ENCODE measurements at regions not wholly inside any gene's neighbourhood (a gene's known extent, or its start where the extent isn't known, plus 50 kb on each side); places are given as distances from the start of the nearest gene placed in this dataset.
"Not testable (repeated sequence)": the region's sequence is repeated elsewhere in the genome, so short reads cannot be mapped to it uniquely, and the experiment has no call there.

DNA sequence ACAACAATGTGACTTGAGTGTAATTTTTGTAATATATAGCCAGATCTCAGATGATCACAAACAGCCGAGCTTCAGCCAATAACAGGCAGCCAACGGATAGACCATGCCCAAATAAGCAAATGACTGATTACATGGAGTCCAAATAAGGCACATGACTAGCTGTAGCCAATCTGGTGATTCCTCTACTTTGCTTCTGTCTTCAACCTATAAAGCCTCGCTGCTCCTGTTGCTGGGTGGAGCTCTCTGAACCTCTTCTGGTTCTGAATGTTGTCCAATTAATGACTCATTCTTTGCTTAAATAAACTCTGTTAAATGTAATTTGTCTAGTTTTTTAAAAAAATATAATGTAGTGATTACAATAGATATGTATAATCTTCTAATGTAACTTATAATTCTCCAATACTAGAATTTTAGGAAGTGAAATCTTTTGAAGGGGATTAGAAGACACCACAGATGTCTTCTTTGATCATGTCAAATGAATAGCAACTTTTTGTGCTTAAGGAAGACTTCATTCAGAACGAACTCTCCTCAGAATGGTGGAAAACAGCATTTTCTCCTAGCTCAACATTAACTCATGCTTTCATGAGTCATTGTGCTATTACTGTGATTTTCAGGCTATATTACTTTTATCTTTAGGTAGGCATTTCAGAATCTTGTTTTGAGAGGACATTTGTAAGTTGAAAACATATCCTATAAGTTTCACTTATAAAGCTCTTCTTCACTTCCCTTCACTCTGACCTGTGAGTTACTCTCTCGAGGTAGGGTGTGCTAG lies 857.8 kb upstream of the B3GALT2 start:
- DNase-seq, result no peak

DNA sequence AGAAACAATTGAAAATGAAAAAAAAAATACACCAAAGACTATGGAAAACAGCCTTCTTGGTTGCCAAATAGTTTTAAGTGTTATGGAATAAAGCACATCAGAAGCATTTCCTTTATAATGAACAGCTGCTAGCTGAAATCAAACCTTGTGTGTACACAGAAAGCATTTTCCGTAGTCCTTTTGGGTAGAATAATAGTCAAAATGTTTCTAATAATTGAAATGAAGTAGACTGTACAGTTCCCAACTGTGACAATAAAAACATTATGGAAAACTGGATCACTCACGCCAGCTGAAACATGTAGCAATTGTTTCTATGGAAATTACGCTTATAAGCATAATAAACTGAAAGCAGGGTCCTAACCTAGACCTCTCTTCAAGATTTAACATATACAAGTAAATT lies 856.3 kb upstream of the B3GALT2 start:
- no peak for DNase-seq

DNA sequence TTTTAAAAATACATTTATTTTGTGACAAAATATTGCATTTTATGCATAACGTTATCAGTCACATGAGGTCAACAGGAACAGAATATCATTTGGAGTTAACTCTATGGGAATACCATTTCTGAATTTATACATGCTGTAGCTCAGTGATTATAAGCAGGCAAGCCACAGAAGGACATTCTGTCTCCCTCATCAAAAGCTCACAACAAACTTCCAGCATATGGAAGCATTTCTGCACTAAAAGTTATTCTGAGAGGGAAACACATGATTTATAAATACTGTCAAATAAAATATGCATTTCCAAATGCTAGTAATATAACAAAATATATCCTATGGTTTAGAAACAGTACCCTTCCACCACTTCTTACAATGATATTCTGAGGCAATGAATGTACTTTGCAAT lies 854.1 kb upstream of the B3GALT2 start:
- no peak for DNase-seq

DNA sequence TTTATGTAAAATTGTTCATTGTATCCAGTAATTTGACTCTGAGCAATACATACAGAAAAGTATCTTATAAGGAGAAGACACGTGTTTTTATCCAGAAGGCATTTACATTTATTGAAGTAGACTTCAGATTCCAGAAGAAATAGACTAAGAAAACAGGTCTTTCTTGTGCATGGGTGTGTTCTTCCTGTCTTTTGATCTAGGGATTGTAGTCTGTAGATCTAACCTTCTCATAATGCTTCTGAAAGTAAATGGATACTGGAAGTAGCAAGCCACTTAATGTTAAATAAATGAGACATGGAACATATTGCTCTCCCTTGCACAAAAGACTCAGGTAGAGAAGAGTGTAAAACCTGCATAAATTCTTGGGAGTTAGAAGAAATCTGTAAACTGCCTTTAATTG lies 853.2 kb upstream of the B3GALT2 start:
- DNase-seq, result no peak

DNA sequence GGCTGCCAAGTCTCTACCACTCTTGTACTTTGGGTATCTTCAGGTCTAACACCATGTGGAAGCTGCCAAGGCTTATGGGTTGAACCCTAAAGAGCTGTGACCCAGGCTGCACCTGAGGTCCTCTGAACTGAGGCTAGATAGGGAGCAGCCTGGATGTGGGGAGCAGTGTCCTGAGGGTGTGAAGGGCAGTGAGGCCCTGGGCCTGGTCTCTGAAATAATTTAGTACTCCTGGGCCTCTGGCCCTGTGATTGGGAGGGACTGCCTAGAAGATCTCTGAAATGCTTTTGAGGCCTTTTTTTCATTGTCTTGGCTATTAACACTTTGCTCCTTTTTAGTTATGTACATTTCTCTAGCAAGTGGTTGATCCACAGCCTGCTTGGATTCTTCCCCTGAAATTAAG lies 847.2 kb upstream of the B3GALT2 start:
- DNase-seq, result no peak

DNA sequence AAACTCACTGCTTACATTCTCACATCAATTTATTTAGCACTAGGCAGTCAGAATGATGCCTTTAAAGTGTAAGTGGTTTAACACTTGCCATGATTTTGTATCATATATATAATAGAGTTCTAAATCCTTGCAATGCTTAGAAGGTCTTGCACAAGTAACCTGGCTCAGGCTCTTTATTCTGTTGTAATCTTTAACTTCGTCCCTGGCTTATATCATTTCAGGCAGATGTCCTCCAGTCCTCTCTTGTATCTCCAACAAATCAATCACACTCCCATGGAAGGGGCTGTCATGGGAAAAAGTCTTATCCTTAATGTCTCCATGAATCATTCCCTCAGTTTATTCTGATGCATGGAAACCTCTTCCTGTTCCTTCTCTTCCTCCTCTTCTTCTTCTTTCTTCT lies 841.6 kb upstream of the B3GALT2 start:
- no peak for DNase-seq

DNA sequence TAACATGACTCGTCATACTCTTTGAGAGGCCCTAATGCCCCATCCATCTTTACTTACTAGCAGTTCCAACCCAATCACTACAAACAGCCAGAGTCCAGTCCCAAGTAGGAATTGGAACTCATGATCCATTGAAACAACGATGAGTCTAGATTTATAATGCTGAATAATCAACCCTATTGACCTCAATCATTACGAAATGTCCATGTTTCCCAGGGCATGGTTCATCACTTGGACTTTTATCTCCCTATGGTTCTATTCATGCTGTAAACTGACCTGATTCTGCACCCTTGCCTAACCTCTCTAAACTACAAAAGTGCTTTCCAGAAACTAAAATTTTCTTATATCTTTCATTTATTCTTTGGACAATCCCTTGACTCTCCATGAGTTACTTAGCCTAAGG lies 840.0 kb upstream of the B3GALT2 start:
- no peak for DNase-seq

DNA sequence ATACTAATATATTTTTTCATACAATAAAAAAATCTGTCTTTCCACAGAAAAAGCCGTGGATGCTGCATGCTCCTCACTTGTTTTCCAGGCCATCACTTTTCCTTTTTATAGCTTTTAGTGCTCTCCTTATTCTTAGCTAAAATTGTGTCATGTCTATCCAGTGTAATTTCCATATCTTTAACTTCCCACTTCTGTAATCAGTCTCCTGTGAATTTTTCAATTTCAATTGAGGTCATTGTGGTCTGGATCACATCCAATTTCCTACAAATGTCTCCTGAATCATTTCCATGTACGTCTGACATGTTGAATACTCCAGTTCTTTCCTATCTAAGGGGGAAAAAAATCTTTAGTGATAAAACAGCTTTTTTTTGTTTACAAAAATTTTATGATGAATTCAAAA lies 838.2 kb upstream of the B3GALT2 start:
- DNase-seq, result no peak

DNA sequence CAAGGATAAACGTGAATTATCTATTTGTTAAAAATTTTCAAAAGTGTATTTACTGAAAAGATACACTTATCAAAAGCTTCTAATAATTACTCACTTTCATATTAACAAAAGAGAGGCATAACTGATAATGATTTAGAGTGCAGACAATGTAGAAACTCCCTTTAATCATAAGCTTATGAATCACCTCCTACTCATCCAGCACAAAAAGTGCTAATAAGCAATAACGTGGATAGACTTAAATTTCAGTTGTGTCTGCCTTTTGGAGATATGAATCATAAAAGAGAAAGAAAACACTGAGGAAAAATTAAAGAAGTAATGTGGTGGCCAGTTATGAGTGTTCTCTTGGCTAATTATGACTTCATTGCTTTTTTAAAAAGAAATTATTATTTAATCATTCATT lies 827.6 kb upstream of the B3GALT2 start:
- no peak for DNase-seq

DNA sequence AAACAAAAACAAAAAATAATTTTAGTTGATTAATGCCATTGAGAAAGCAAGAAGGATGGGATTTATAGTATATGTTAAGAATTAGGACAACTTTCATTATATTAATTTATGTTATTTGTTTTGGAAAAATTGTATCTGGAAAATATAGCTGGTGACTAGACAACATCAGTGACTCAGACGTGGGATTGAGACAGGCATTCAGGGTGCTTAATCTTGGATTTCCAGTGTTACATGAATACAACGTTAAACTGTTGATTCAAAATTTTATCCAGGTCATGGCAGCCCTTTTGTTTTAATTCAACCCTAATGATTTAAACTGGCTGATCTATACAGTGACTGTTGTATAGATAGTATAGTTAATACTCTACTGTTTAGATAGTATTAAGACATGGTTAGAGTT lies 827.1 kb upstream of the B3GALT2 start:
- DNase-seq, result no peak

DNA sequence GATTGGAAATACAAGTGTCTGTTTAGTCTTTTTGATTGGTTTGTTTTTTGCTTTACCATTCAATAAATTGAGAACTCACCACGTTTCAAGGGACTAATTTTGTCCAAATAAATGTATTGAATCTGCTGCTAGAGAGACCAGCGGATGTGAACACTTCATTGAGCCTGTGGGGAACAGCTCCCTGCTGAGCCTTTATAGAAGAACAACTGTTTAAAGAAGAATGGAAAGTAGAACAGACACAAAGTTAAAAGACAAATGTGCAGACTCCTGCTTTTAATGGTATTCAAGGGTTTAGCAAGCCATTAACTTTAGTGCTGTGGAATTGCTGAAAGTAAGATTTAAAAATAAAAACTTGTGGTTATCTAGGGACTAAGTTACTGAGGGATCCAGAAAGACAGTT lies 817.7 kb upstream of the B3GALT2 start:
- no peak for DNase-seq

DNA sequence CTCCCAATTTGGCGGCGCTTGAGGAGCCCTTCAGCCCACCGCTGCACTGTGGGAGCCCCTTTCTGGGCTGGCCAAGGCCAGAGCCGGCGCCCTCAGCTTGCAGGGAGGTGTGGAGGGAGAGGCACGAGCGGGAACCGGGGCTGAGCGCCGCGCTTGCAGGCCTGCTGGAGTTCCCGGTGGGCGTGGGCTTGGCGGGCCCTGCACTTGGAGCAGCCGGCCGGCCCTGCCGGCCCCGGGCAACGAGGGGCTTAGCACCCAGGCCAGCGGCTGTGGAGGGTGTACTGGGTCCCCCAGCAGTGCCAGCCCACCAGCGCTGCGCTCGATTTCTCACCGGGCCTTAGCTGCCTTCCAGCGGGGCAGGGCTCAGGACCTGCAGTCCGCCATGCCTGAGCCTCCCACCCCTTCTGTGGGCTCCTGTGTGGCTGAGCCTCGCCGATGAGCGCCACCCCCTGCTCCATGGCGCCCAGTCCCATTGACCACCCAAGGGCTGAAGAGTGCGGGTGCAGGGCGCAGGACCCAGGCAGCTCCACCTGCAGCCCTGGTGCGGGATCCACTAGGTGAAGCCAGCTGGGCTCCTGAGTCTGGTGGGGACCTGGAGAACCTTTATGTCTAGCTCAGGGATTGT lies 815.4 kb upstream of the B3GALT2 start:
- not testable (repeated sequence) for DNase-seq

DNA sequence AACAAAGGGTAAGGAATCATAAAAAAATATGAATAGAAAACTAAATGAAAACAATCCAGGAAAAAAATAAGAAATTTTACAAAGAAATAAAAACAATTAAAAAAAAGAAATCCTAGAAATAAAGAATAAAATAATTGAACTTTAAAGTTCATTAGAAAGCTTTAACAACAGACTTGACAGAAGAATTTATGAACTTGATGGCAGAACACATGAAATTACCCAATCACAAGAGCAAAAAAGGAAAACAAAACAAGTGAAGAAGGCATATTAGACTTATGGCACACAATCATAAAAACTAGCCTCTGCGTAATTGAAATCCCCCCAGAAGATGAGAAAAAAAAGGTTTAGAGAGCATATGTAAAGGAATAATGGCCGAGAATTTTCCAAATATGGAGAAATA lies 802.5 kb upstream of the B3GALT2 start:
- no peak for DNase-seq

DNA sequence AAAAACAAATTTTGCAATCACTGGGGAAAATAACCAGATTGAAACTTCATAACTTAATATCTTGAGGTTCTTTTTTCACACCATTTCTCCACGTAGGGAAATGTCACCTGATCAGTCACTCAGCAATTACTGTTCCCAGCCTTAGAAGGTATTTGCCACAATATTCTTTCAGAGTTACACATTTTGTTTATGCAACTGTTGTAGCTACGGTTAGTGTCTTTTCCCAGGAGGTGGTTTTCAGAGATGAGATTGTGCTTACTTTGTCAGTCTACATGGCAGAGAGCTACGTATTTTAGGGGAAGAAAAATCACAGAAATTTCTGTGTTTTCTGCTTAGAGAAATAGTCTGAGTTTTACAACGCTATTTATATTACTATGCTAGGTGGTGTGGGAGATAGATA lies 792.8 kb upstream of the B3GALT2 start:
- DNase-seq, result no peak

DNA sequence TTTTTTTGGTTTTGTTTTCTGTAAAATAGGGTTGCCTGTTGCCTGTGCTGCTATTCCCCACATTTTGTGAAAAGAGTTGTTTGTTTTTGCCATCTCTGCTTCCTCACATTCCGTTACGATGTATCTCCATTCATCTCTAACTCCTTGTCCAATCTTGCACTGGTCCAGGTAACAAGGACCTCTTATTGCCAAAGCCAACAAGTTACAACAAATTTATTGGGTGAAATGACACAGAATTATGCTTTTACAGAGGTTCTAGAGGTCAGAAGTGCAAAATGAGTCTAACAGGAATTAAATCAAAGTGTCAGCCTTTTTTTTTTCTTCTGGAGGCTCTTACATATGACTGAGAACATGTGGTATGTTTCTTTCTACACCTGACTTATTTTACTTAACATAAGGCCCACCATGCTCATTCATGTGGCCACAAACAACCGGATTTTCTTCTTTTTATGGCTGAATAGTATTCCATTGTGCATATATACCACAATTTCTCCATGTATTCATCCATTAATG lies 787.9 kb upstream of the B3GALT2 start:
- DNase-seq, result no peak

DNA sequence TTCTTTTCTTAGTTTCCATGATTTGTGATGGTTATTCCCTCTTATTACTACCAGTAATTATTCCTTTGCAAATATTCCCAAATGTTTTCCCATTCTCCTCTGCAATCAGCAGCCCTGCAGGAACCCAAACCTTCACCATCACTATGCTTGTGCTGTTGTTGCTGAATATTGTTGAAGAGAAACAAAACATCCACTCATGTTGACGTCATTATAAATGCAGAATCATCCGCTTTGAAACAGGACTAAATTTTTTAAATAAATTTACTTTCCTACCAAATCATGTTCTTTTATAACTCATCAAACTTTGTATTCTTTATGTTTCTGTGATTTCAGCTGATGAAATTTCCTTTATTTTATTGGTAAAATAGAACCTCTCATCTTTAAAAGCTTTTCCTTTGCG lies 787.0 kb upstream of the B3GALT2 start:
- no peak for DNase-seq

DNA sequence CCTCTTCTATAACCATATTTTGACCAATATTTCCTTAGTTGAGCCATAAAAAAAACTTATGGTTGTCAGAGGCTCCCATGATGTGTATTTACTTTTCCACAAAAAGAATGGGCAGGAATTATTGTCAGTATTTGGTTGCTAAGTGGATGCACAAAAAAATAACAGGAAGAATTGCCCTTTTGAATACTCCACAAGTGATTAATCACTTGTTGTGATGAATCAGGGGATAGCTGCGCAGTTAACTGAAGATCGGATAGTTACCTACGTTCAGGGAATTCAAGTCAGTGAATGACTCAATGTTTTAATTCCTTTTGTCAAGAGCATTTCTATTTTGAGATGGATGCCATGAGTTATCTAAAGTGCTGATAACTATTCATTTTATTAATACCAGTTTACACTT lies 785.2 kb upstream of the B3GALT2 start:
- DNase-seq, result no peak

DNA sequence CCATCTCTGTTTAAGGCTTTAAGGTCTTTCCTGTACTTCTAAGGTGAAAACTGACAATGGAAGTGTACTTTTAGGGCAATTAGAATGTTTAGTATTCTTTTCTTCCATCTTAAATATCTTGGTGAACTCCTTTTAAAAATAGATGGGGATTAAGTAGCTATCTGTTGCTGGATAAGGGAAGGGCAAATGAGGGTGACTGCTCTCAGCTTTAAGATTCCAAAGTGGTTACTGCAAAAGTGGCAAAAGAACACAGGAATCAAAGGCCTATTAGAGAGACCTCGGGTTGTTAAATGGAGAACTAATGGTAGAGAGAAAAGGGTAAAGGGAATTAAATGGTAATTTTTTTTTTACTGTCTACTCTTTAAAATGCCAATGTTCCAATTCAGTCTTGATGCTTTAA lies 774.1 kb upstream of the B3GALT2 start:
- no peak for DNase-seq

DNA sequence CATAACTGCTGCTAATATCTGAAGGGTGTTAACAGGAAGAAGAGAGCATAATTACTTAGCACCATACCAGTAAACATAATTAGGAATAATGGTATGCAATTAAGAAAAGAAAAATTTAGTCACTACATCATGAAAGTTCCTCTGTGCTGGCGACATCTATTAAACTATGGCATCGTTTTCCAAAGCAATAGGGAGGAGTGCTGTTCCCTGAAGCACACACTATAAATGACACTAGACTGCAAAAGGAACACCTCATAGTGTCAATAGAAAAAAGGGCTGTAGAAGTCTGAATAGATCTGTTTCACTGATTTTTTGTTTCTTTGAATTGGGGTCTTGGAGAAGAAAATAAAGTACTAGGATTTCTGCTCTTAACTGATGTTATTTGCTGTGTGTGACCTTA lies 773.6 kb upstream of the B3GALT2 start:
- no peak for DNase-seq

DNA sequence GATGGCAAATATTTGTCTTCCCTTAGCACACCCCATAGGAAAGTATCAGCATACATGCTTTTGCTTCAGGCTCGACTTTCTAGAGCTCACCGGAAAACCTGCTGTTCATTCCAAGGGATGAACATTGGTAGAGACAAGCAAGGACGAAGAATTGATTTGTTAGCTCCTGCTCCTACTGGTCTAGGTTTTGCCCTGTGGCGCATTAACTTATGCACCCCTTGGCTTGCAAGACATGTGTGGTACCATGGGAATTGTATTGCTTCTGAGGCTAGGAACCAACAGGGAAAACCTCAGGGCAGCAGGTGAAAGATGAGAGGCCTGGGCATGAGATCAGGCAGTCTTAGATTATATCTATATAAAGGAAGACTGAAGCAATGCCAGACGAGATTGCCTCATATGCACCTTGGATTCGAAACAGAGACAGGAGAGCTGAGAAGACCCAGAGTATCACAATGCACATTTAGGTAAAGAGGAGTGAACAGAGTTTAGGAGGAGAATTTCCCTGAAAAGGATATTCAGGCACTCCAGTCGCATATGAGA lies 771.2 kb upstream of the B3GALT2 start:
- no peak for DNase-seq

DNA sequence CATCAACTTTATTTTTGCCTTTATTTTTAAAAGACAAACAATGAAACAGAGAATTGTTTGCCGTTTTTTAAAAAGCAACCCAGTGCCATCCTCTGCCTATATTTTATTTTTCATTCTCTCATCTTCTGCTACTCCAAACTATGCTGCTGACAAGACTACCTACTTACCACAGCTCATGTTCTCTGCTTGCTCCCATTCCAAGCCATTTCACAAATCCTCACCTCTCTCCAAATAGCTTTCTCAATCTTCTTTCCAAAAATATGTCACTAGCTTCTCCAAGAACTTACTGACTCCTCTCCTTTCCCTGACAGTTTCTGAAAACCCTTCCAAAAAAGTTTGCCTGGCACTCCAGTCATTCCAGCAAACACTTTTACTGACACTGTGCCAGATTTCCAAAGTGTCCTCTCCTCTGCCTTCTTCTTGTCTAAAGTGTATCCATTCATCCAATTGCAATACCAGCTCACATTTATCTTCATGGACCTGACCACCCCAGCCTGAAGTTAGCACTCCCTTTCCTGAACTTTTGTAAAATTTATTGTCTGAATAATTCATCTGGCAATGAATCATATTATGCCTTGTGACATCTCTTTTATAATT lies 766.5 kb upstream of the B3GALT2 start:
- DNase-seq, result no peak

DNA sequence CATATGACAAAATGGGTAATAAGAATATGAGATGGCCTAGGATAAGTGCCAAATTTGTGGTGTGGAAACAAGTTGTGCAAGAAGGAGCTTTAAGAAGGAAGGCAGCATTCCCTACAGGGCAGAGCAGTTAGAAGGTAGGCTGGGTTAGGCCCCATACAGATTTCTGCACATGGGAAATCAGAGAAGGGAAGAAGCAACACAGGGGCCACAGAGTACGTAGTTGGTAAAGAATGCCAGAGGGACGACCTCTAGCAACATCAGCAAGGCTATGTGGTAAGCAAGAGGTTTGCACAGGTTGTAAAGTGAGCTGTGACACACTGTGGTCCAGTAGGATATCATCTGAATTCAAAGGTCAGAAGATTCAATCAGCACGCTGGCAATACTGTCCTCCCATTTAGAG lies 765.6 kb upstream of the B3GALT2 start:
- DNase-seq, result no peak

DNA sequence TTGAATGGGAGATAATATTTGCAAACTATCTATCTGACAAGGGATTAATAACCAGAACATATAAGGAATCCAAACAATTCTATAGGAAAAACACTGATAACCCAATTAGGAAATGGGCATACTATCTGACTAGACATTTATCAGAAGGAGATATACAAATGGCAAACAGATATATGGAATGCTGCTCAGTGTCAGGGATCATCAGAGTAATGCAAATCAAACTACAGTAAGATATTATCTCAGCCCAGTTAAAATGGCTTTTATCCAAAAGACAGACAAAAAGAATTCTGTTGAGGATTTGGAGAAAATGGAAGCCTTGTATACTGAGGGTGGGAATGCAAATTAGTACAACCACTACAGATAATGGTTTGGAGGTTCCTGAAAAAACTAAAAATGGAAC lies 758.0 kb upstream of the B3GALT2 start:
- no peak for DNase-seq

DNA sequence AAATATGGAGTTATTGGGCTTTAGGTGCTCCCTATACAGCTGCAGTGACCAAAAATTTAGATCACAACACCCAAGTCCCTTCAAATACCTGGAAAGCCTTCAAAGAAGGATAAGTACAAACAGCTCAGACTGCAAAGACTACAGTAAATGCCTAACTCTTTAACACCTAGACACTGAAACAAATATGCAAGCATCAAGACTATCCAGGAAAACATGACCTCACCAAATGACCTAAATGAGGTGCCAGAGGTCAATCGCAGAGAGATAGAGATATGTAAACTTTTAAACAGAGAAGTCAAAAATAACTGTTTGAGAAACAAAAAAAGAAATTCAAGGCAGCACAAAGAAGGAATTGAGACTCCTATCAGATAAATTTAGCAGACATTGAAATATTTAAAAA lies 753.8 kb upstream of the B3GALT2 start:
- no peak for DNase-seq
